ENCODE measurements at regions not wholly inside any gene's neighbourhood (a gene's known extent, or its start where the extent isn't known, plus 50 kb on each side); places are given as distances from the start of the nearest gene placed in this dataset.

DNA sequence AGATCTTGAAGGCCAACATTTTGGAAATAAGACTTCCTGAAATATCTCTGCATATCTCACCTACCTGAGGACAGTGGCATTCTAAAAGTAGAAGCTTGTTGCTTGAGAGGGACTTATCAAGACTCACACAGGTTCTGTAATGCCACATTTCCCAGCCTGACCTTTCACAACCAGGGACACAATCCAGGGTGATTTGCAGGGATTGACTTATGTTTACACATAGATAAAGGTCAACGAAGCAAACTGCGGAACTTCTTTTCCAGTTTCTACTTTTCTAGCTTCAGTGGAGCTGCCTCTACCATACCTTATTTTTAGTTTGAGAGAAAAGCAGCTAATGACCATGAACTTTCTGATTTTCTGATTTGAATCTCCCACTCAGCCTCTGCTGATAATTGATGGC, 148.7 kb downstream of the SLC16A9 start:
- TF ChIP-seq, protein P1, sequence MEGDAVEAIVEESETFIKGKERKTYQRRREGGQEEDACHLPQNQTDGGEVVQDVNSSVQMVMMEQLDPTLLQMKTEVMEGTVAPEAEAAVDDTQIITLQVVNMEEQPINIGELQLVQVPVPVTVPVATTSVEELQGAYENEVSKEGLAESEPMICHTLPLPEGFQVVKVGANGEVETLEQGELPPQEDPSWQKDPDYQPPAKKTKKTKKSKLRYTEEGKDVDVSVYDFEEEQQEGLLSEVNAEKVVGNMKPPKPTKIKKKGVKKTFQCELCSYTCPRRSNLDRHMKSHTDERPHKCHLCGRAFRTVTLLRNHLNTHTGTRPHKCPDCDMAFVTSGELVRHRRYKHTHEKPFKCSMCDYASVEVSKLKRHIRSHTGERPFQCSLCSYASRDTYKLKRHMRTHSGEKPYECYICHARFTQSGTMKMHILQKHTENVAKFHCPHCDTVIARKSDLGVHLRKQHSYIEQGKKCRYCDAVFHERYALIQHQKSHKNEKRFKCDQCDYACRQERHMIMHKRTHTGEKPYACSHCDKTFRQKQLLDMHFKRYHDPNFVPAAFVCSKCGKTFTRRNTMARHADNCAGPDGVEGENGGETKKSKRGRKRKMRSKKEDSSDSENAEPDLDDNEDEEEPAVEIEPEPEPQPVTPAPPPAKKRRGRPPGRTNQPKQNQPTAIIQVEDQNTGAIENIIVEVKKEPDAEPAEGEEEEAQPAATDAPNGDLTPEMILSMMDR (IDR thresholded peaks at IDR 0.05; ENCODE audit: poor library complexity, severe bottlenecking), result no peak
- TF ChIP-seq, protein P2, sequence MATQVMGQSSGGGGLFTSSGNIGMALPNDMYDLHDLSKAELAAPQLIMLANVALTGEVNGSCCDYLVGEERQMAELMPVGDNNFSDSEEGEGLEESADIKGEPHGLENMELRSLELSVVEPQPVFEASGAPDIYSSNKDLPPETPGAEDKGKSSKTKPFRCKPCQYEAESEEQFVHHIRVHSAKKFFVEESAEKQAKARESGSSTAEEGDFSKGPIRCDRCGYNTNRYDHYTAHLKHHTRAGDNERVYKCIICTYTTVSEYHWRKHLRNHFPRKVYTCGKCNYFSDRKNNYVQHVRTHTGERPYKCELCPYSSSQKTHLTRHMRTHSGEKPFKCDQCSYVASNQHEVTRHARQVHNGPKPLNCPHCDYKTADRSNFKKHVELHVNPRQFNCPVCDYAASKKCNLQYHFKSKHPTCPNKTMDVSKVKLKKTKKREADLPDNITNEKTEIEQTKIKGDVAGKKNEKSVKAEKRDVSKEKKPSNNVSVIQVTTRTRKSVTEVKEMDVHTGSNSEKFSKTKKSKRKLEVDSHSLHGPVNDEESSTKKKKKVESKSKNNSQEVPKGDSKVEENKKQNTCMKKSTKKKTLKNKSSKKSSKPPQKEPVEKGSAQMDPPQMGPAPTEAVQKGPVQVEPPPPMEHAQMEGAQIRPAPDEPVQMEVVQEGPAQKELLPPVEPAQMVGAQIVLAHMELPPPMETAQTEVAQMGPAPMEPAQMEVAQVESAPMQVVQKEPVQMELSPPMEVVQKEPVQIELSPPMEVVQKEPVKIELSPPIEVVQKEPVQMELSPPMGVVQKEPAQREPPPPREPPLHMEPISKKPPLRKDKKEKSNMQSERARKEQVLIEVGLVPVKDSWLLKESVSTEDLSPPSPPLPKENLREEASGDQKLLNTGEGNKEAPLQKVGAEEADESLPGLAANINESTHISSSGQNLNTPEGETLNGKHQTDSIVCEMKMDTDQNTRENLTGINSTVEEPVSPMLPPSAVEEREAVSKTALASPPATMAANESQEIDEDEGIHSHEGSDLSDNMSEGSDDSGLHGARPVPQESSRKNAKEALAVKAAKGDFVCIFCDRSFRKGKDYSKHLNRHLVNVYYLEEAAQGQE (IDR thresholded peaks at IDR 0.05; ENCODE audit: borderline replicate concordance), result no peak
- TF ChIP-seq RAD21 (conservative IDR thresholded peaks at IDR 0.05) (no peak), POLR2AphosphoS5 (IDR thresholded peaks at IDR 0.05) (no peak), MXI1 (conservative IDR thresholded peaks at IDR 0.05; ENCODE audit: poor library complexity, severe bottlenecking) (no peak), EZH2 (IDR thresholded peaks at IDR 0.05; ENCODE audit: borderline replicate concordance, insufficient read depth, low read length, poor library complexity, severe bottlenecking) (no peak), EP300 (conservative IDR thresholded peaks at IDR 0.05; ENCODE audit: poor library complexity, severe bottlenecking) (no peak), SMC3 (conservative IDR thresholded peaks at IDR 0.05; ENCODE audit: poor library complexity) (no peak), TAF1 (IDR thresholded peaks at IDR 0.05; ENCODE audit: low read depth) (no peak)

All from neural cell (in vitro differentiated cells).